DND-41 (cell line): ENCODE measurements at regions not wholly inside any gene's neighbourhood (a gene's known extent, or its start where the extent isn't known, plus 50 kb on each side); places are given as distances from the start of the nearest gene placed in this dataset.

ENCODE experiments used
- EZH2 ChIP-seq: IDR thresholded peaks from 3 replicates; pipeline ENCODE4 v1.6.1; 2012; ENCODE audit warnings: borderline replicate concordance, low read depth, mild to moderate bottlenecking, moderate library complexity, low read length, inconsistent platforms; ENCODE audit not compliant: severe bottlenecking
- TF ChIP-seq, protein P1 (sequence below): IDR thresholded peaks from 2 replicates; pipeline ENCODE4 v1.5.1; 2012; ENCODE audit warnings: borderline replicate concordance, low read length, moderate library complexity, mild to moderate bottlenecking; ENCODE audit not compliant: poor library complexity, severe bottlenecking; ENCODE audit errors: extremely low read depth

DNA sequence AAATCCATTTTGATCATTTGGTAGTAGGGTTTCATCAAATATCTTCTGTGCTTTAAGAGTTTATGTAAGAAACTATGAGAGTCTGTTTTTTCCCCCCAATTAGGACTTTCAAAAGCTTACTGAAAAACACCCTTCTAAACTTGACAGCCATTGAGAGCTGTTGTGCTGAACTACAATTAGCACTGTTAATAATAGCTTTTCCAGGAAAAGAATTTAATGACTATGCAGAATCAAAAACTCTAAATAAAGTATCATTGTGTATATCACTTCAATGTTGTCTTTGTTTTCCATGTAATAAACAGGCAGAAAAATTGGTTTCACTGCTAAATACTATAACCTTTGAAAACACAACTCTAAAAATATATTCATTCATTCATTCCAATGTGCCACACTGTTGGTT, 121.4 kb upstream of the PDE5A start:
- TF ChIP-seq, protein P1, sequence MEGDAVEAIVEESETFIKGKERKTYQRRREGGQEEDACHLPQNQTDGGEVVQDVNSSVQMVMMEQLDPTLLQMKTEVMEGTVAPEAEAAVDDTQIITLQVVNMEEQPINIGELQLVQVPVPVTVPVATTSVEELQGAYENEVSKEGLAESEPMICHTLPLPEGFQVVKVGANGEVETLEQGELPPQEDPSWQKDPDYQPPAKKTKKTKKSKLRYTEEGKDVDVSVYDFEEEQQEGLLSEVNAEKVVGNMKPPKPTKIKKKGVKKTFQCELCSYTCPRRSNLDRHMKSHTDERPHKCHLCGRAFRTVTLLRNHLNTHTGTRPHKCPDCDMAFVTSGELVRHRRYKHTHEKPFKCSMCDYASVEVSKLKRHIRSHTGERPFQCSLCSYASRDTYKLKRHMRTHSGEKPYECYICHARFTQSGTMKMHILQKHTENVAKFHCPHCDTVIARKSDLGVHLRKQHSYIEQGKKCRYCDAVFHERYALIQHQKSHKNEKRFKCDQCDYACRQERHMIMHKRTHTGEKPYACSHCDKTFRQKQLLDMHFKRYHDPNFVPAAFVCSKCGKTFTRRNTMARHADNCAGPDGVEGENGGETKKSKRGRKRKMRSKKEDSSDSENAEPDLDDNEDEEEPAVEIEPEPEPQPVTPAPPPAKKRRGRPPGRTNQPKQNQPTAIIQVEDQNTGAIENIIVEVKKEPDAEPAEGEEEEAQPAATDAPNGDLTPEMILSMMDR, result no peak
- TF ChIP-seq EZH2, result no peak
